ENCODE measurements at regions not wholly inside any gene's neighbourhood (a gene's known extent, or its start where the extent isn't known, plus 50 kb on each side); places are given as distances from the start of the nearest gene placed in this dataset.

- TF ChIP-seq EZH2 (IDR thresholded peaks at IDR 0.05; ENCODE audit: borderline replicate concordance, low read depth, low read length, severe bottlenecking) = no peak
- TF ChIP-seq CTCF (IDR thresholded peaks at IDR 0.05; ENCODE audit: borderline replicate concordance, extremely low read depth, low read length, poor library complexity, severe bottlenecking) = no peak
Observed at GRCh38 chr1:19560480-19560879, 75.1 kb upstream of the CAPZB start.
